HCT116 (cell line): ENCODE measurements at regions not wholly inside any gene's neighbourhood (a gene's known extent, or its start where the extent isn't known, plus 50 kb on each side); places are given as distances from the start of the nearest gene placed in this dataset.

Experiments used
- ATAC-seq: fragments of 200-7000 bp; cut with Tn5 transposase; 2 replicates; pipeline ENCODE4 v1.9.1; 2020; ENCODE audit warnings: mild to moderate bottlenecking, moderate library complexity
- BruUV-seq: library from RNA; stranded (reverse); fragments of 400-500 nt; replicated peaks from 2 replicates; lab custom pipeline; 2021; lab: Mats Ljungman, UMichigan
- CTCF ChIA-PET: fragments of 300-600 bp; sonication (Branson Sonifier 250); formaldehyde crosslinking; loops from one replicate; lab custom pipeline; 2021; ENCODE audit warnings: antibody characterized with exemption; lab: Charles Lee
- POLR2A ChIA-PET: fragments of 300-600, 350-600 bp; sonication (Branson Sonifier 250); formaldehyde crosslinking; loops from one replicate; lab custom pipeline; 2021; ENCODE audit warnings: antibody characterized with exemption; lab: Charles Lee
- RAD21 ChIA-PET, 2 experiments: fragments of 300-600 bp; sonication (Branson Sonifier 250); formaldehyde crosslinking; loops; one replicate each; lab custom pipeline; 2023; ENCODE audit warnings: low total read pairs in 2 of 2; ENCODE audit not compliant: uncharacterized antibody in 2 of 2, unreplicated experiment in 2 of 2, low non-redundant PET in 1 of 2; lab: Charles Lee
- DNase-seq: peaks from one replicate; pipeline ENCODE4 v3.0.0-alpha.2; 2010; ENCODE audit warnings: low read depth, low spot score
- H2AFZ ChIP-seq: fragments of 200-600 bp; shearing (Covaris generic), sonication (generic); 2 replicates; pipeline ENCODE4 v1.6.1; 2017; ENCODE audit warnings: low read depth, mixed run types, mixed read lengths, antibody characterized with exemption, low read length; ENCODE audit not compliant: poor library complexity, severe bottlenecking
- H3K27ac ChIP-seq: 2 replicates; pipeline ENCODE4 v1.5.1; 2012; ENCODE audit warnings: low read depth, low read length
- H3K27me3 ChIP-seq: fragments of 200-600 bp; sonication (generic); 2 replicates; pipeline ENCODE4 v1.6.1; 2016; ENCODE audit warnings: mixed run types, low read length, mixed read lengths; ENCODE audit not compliant: insufficient read depth
- H3K36me3 ChIP-seq, 2 experiments: fragments of 200-500 bp in 1 of 2; fragments of 200-600 bp in 1 of 2; sonication (Bioruptor generic) in 1 of 2; sonication (generic) in 1 of 2; 2 replicates each; pipeline versions ENCODE4 v1.5.1 to v1.6.1; 2014 to 2016; ENCODE audit warnings: low read length in 2 of 2, inconsistent platforms in 1 of 2, mixed read lengths in 1 of 2, mixed run types in 1 of 2; ENCODE audit not compliant: insufficient read depth in 2 of 2, control insufficient read depth in 1 of 2
- H3K4me1 ChIP-seq, 2 experiments: fragments of 200-600 bp in 1 of 2; sonication (generic) in 1 of 2; 2 replicates each; pipeline versions ENCODE4 v1.5.1 to v1.6.1; 2012 to 2017; ENCODE audit warnings: low read length in 2 of 2, inconsistent platforms in 1 of 2, mild to moderate bottlenecking in 1 of 2, mixed read lengths in 1 of 2, mixed run types in 1 of 2, moderate library complexity in 1 of 2; ENCODE audit not compliant: insufficient read depth in 2 of 2, control insufficient read depth in 1 of 2
- H3K4me2 ChIP-seq: fragments of 200-600 bp; sonication (generic); 2 replicates; pipeline ENCODE4 v1.6.1; 2017; ENCODE audit warnings: mixed run types, low read length, mixed read lengths
- H3K4me3 ChIP-seq, 2 experiments: fragments of 200-600 bp in 1 of 2; sonication (generic) in 1 of 2; replicated peaks in 1 of 2; 2 replicates each; pipeline ENCODE4 v1.5.1; 2011 to 2016; ENCODE audit warnings: low read length in 2 of 2, control low read depth in 1 of 2, low read depth in 1 of 2, mild to moderate bottlenecking in 1 of 2, mixed read lengths in 1 of 2, mixed run types in 1 of 2
- H3K79me2 ChIP-seq: fragments of 200-600 bp; sonication (generic); 2 replicates; pipeline ENCODE4 v1.6.1; 2017; ENCODE audit warnings: mild to moderate bottlenecking, mixed run types, low read length, moderate library complexity, mixed read lengths; ENCODE audit not compliant: insufficient read depth
- H3K9ac ChIP-seq: fragments of 200-600 bp; sonication (generic); 2 replicates; pipeline ENCODE4 v1.6.1; 2016; ENCODE audit warnings: low read length, mixed read lengths
- H3K9me2 ChIP-seq: fragments of 200-600 bp; sonication (generic), shearing (Covaris generic); 2 replicates; pipeline ENCODE4 v1.6.1; 2017; ENCODE audit warnings: mixed run types, mild to moderate bottlenecking, moderate library complexity; ENCODE audit not compliant: insufficient read depth
- H3K9me3 ChIP-seq, 2 experiments: fragments of 200-500 bp in 1 of 2; fragments of 200-600 bp in 1 of 2; sonication (Bioruptor generic) in 1 of 2; sonication (generic) in 1 of 2; 2 replicates each; pipeline ENCODE4 v1.6.1; 2014 to 2017; ENCODE audit warnings: low read length in 2 of 2, mixed read lengths in 2 of 2, inconsistent platforms in 1 of 2, low read depth in 1 of 2, mild to moderate bottlenecking in 1 of 2, mixed run types in 1 of 2, moderate library complexity in 1 of 2; ENCODE audit not compliant: control insufficient read depth in 1 of 2, insufficient read depth in 1 of 2
- H4K20me1 ChIP-seq: fragments of 200-600 bp; sonication (generic), shearing (Covaris generic); 2 replicates; pipeline ENCODE4 v1.6.1; 2017; ENCODE audit warnings: mixed run types, mild to moderate bottlenecking, moderate library complexity; ENCODE audit not compliant: insufficient read depth
- CBX3 ChIP-seq: IDR thresholded peaks from 2 replicates; pipeline ENCODE4 v1.6.1; 2012; ENCODE audit warnings: low read depth
- ELF1 ChIP-seq: IDR thresholded peaks from 2 replicates; pipeline ENCODE4 v1.6.1; 2012; ENCODE audit warnings: low read depth, borderline replicate concordance
- EZH2 ChIP-seq: fragments of 200-600 bp; sonication (generic); IDR thresholded peaks from 2 replicates; pipeline ENCODE4 v1.6.1; 2017; ENCODE audit warnings: antibody characterized with exemption, mixed run types
- EZH2phosphoT487 ChIP-seq: fragments of 200-600 bp; IDR thresholded peaks from 2 replicates; pipeline ENCODE4 v1.6.1; 2018; ENCODE audit warnings: antibody characterized with exemption, borderline replicate concordance
- FOSL1 ChIP-seq: IDR thresholded peaks from 2 replicates; pipeline ENCODE4 v1.6.1; 2012; ENCODE audit warnings: low read depth
- JUND ChIP-seq: IDR thresholded peaks from 2 replicates; pipeline ENCODE4 v1.6.1; 2012
- POLR2A ChIP-seq: IDR thresholded peaks from 2 replicates; pipeline ENCODE4 v1.7.0; 2011; ENCODE audit warnings: borderline replicate concordance; ENCODE audit not compliant: insufficient read depth, insufficient read length; ENCODE audit errors: extremely low read depth
- POLR2AphosphoS5 ChIP-seq: IDR thresholded peaks from 2 replicates; pipeline ENCODE4 v1.6.1; 2011; ENCODE audit warnings: mild to moderate bottlenecking, low read depth, low read length, moderate library complexity
- RAD21 ChIP-seq: IDR thresholded peaks from 2 replicates; pipeline ENCODE4 v1.6.1; 2012; ENCODE audit warnings: low read depth, mild to moderate bottlenecking
- SP1 ChIP-seq: IDR thresholded peaks from 2 replicates; pipeline ENCODE4 v1.6.1; 2012; ENCODE audit warnings: low read depth
- TCF7L2 ChIP-seq: IDR thresholded peaks from 2 replicates; pipeline ENCODE4 v1.7.0; 2011; ENCODE audit warnings: borderline replicate concordance, inconsistent platforms; ENCODE audit not compliant: insufficient read depth, insufficient read length; ENCODE audit errors: extremely low read depth
- YY1 ChIP-seq: IDR thresholded peaks from 2 replicates; pipeline ENCODE4 v1.6.1; 2011; ENCODE audit warnings: low read length, low read depth, moderate library complexity, mild to moderate bottlenecking; ENCODE audit not compliant: insufficient replicate concordance; ENCODE audit errors: extremely low read depth
- ZFX ChIP-seq: fragments of 450-650 bp; IDR thresholded peaks from 2 replicates; pipeline ENCODE4 v1.6.1; 2017
- ZNF274 ChIP-seq: fragments of 200-500 bp; sonication (Bioruptor generic); IDR thresholded peaks from 2 replicates; pipeline ENCODE4 v1.6.1; 2014; ENCODE audit warnings: mild to moderate bottlenecking, low read depth, low read length, inconsistent platforms
- intact Hi-C: fragments of 100-400 bp; cut with micrococcal nuclease; formaldehyde crosslinking; loops from 2 replicates; pipeline ENCODE4 v1.10.0; 2022
- TF ChIP-seq, protein P1 (sequence below): IDR thresholded peaks from 2 replicates; pipeline ENCODE4 v1.6.1; 2012; ENCODE audit warnings: low read depth
- TF ChIP-seq, protein P2 (sequence below): IDR thresholded peaks from 2 replicates; pipeline ENCODE4 v1.6.1; 2012
- TF ChIP-seq, protein P3 (sequence below): IDR thresholded peaks from 2 replicates; pipeline ENCODE4 v1.6.1; 2011; ENCODE audit warnings: mild to moderate bottlenecking, low read length, moderate library complexity; ENCODE audit not compliant: insufficient replicate concordance; ENCODE audit errors: extremely low read depth
- TF ChIP-seq, protein P4 (sequence below), 3 experiments: fragments of 200-600 bp in 1 of 3; sonication (generic) in 1 of 3; IDR thresholded peaks in 2 of 3; conservative IDR thresholded peaks in 1 of 3; 2 replicates each; pipeline ENCODE4 v1.5.1; 2012 to 2017; ENCODE audit warnings: low read depth in 2 of 3, low read length in 2 of 3, antibody characterized with exemption in 1 of 3, borderline replicate concordance in 1 of 3, control low read depth in 1 of 3, mild to moderate bottlenecking in 1 of 3, mixed read lengths in 1 of 3, mixed run types in 1 of 3, moderate library complexity in 1 of 3; ENCODE audit not compliant: insufficient read depth in 1 of 3
- TF ChIP-seq, protein P5 (sequence below): IDR thresholded peaks from 2 replicates; pipeline ENCODE4 v1.6.1; 2012

DNA sequence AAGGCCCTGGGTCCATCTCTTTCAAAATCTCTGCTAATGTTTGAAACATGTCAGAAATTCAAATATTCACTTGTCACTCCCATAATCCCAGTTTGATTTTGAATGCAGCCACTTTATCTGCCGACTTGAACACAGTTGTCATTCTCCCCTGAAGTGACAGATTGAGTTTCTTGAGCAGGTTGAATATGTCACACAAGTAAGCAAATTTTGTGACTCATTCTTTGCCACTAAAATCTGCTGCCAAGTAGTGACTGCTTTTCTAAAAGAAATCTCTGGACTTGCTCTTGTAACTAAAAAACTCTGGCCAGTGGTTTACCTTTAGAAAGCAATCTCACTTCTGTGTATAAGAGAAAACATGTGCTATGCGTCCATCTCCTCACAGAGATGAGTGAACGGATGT, 357.1 kb downstream of the LMO7 start:
- intact Hi-C loops: no loop called here
- ChIA-PET RAD21 (no interaction called here), CTCF (no interaction called here), POLR2A (no interaction called here)
- no peak overlapping the region for H3K9ac ChIP-seq
- no peaks in the 10 kb centered on the region for H3K4me1 ChIP-seq
- no peak overlapping the region for H3K27ac ChIP-seq
- DNase-seq (no peak), ATAC-seq (no peak)
- no peak for TF ChIP-seq CBX3
- TF ChIP-seq JUND: no peak
- TF ChIP-seq FOSL1: no peak
- TF ChIP-seq ZNF274: no peak
- TF ChIP-seq EZH2: no peak
- TF ChIP-seq, protein P1, sequence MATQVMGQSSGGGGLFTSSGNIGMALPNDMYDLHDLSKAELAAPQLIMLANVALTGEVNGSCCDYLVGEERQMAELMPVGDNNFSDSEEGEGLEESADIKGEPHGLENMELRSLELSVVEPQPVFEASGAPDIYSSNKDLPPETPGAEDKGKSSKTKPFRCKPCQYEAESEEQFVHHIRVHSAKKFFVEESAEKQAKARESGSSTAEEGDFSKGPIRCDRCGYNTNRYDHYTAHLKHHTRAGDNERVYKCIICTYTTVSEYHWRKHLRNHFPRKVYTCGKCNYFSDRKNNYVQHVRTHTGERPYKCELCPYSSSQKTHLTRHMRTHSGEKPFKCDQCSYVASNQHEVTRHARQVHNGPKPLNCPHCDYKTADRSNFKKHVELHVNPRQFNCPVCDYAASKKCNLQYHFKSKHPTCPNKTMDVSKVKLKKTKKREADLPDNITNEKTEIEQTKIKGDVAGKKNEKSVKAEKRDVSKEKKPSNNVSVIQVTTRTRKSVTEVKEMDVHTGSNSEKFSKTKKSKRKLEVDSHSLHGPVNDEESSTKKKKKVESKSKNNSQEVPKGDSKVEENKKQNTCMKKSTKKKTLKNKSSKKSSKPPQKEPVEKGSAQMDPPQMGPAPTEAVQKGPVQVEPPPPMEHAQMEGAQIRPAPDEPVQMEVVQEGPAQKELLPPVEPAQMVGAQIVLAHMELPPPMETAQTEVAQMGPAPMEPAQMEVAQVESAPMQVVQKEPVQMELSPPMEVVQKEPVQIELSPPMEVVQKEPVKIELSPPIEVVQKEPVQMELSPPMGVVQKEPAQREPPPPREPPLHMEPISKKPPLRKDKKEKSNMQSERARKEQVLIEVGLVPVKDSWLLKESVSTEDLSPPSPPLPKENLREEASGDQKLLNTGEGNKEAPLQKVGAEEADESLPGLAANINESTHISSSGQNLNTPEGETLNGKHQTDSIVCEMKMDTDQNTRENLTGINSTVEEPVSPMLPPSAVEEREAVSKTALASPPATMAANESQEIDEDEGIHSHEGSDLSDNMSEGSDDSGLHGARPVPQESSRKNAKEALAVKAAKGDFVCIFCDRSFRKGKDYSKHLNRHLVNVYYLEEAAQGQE: no peak
- TF ChIP-seq, protein P2, sequence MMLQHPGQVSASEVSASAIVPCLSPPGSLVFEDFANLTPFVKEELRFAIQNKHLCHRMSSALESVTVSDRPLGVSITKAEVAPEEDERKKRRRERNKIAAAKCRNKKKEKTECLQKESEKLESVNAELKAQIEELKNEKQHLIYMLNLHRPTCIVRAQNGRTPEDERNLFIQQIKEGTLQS: no peak
- TF ChIP-seq EZH2phosphoT487: no peak
- no peak for TF ChIP-seq RAD21
- TF ChIP-seq POLR2A: no peak
- no peak for TF ChIP-seq ELF1
- TF ChIP-seq, protein P3, sequence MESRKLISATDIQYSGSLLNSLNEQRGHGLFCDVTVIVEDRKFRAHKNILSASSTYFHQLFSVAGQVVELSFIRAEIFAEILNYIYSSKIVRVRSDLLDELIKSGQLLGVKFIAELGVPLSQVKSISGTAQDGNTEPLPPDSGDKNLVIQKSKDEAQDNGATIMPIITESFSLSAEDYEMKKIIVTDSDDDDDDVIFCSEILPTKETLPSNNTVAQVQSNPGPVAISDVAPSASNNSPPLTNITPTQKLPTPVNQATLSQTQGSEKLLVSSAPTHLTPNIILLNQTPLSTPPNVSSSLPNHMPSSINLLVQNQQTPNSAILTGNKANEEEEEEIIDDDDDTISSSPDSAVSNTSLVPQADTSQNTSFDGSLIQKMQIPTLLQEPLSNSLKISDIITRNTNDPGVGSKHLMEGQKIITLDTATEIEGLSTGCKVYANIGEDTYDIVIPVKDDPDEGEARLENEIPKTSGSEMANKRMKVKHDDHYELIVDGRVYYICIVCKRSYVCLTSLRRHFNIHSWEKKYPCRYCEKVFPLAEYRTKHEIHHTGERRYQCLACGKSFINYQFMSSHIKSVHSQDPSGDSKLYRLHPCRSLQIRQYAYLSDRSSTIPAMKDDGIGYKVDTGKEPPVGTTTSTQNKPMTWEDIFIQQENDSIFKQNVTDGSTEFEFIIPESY: no peak
- TF ChIP-seq, protein P4, sequence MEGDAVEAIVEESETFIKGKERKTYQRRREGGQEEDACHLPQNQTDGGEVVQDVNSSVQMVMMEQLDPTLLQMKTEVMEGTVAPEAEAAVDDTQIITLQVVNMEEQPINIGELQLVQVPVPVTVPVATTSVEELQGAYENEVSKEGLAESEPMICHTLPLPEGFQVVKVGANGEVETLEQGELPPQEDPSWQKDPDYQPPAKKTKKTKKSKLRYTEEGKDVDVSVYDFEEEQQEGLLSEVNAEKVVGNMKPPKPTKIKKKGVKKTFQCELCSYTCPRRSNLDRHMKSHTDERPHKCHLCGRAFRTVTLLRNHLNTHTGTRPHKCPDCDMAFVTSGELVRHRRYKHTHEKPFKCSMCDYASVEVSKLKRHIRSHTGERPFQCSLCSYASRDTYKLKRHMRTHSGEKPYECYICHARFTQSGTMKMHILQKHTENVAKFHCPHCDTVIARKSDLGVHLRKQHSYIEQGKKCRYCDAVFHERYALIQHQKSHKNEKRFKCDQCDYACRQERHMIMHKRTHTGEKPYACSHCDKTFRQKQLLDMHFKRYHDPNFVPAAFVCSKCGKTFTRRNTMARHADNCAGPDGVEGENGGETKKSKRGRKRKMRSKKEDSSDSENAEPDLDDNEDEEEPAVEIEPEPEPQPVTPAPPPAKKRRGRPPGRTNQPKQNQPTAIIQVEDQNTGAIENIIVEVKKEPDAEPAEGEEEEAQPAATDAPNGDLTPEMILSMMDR (IDR thresholded peaks at IDR 0.05 in 2 of 3, conservative IDR thresholded peaks at IDR 0.05 in 1 of 3; ENCODE audit: borderline replicate concordance in 1 of 3, insufficient read depth in 1 of 3, low read depth in 2 of 3, low read length in 2 of 3): no peak
- no peak for TF ChIP-seq ZFX
- no peak for TF ChIP-seq YY1
- no peak for TF ChIP-seq SP1
- TF ChIP-seq, protein P5, sequence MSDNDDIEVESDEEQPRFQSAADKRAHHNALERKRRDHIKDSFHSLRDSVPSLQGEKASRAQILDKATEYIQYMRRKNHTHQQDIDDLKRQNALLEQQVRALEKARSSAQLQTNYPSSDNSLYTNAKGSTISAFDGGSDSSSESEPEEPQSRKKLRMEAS: no peak
- TF ChIP-seq POLR2AphosphoS5: no peak
- no peak for TF ChIP-seq TCF7L2
- no peaks in the 10 kb centered on the region for H3K9me3 ChIP-seq
- H4K20me1 ChIP-seq: no peaks in the 10 kb centered on the region
- H3K27me3 ChIP-seq: no peaks in the 10 kb centered on the region
- no peak overlapping the region for H2AFZ ChIP-seq
- no peaks in the 10 kb centered on the region for H3K36me3 ChIP-seq
- no peaks in the 10 kb centered on the region for H3K79me2 ChIP-seq
- no peak overlapping the region for H3K4me3 ChIP-seq
- no peaks in the 10 kb centered on the region for H3K9me2 ChIP-seq
- H3K4me2 ChIP-seq: no peak overlapping the region
- BruUV-seq: no TSS peak
